Ishikawa (cell line): ENCODE measurements at regions not wholly inside any gene's neighbourhood (a gene's known extent, or its start where the extent isn't known, plus 50 kb on each side); places are given as distances from the start of the nearest gene placed in this dataset.

Experiments used
- CEBPB ChIP-seq: IDR thresholded peaks from 2 replicates; pipeline ENCODE4 v1.6.1; 2012
- CREB1 ChIP-seq: IDR thresholded peaks from 2 replicates; pipeline ENCODE4 v1.6.1; 2012; ENCODE audit warnings: low read depth
- EGR1 ChIP-seq: IDR thresholded peaks from 2 replicates; pipeline ENCODE4 v1.6.1; 2012
- RAD21 ChIP-seq: IDR thresholded peaks from 2 replicates; pipeline ENCODE4 v1.6.1; 2012; ENCODE audit warnings: low read depth
- TF ChIP-seq, protein P1 (sequence below): IDR thresholded peaks from 2 replicates; pipeline ENCODE4 v1.6.1; 2012; ENCODE audit warnings: low read depth, mild to moderate bottlenecking

DNA sequence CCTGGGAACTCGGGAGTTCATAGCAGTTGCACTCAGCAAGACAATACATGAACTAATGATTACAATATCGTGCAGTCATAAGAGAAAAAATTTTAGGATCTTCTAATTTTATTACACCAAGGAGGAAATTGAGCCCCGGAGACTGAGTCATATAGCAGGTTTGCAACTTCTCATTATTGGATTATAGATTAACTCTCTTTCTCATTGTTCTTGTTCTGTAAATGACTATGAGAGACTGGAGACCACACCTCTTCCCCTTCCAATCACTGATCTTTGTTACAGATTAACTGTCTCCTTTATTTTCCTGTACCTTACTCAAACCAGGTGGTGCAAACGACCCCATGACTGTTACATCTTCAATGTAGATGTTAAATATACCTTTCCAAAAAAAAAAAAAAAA is 435.8 kb upstream of the DDX18 start:
- TF ChIP-seq RAD21: no peak
- TF ChIP-seq CREB1: no peak
- TF ChIP-seq CEBPB: no peak
- TF ChIP-seq, protein P1, sequence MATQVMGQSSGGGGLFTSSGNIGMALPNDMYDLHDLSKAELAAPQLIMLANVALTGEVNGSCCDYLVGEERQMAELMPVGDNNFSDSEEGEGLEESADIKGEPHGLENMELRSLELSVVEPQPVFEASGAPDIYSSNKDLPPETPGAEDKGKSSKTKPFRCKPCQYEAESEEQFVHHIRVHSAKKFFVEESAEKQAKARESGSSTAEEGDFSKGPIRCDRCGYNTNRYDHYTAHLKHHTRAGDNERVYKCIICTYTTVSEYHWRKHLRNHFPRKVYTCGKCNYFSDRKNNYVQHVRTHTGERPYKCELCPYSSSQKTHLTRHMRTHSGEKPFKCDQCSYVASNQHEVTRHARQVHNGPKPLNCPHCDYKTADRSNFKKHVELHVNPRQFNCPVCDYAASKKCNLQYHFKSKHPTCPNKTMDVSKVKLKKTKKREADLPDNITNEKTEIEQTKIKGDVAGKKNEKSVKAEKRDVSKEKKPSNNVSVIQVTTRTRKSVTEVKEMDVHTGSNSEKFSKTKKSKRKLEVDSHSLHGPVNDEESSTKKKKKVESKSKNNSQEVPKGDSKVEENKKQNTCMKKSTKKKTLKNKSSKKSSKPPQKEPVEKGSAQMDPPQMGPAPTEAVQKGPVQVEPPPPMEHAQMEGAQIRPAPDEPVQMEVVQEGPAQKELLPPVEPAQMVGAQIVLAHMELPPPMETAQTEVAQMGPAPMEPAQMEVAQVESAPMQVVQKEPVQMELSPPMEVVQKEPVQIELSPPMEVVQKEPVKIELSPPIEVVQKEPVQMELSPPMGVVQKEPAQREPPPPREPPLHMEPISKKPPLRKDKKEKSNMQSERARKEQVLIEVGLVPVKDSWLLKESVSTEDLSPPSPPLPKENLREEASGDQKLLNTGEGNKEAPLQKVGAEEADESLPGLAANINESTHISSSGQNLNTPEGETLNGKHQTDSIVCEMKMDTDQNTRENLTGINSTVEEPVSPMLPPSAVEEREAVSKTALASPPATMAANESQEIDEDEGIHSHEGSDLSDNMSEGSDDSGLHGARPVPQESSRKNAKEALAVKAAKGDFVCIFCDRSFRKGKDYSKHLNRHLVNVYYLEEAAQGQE: no peak
- no peak for TF ChIP-seq EGR1
